ENCODE measurements at regions not wholly inside any gene's neighbourhood (a gene's known extent, or its start where the extent isn't known, plus 50 kb on each side); places are given as distances from the start of the nearest gene placed in this dataset.

- TF ChIP-seq POLR2A (IDR thresholded peaks at IDR 0.05): no peak
- TF ChIP-seq CTCF (IDR thresholded peaks at IDR 0.05): no peak
- TF ChIP-seq POLR2AphosphoS5 (IDR thresholded peaks at IDR 0.05): no peak
- no peak for TF ChIP-seq EP300 (IDR thresholded peaks at IDR 0.05)
Measured at GRCh38 chr14:98208211-98208611, 1063.8 kb downstream of the BCL11B start.
